NCI-H345 treated with DMSO at 0.1 percent for 48 hours (cell line): ENCODE measurements at regions not wholly inside any gene's neighbourhood (a gene's known extent, or its start where the extent isn't known, plus 50 kb on each side); places are given as distances from the start of the nearest gene placed in this dataset.

Source experiments
- DNase-seq: peaks from one replicate; lab custom pipeline; 2025; ENCODE audit not compliant: unreplicated experiment; lab: John Stamatoyannopoulos, UW

- DNase-seq: no peak
These were observed 57.2 kb downstream of the SOX1 start for GRCh38 chr13:112124141-112124540.

GRCh38 chr13:112127564-112128330, 60.8 kb downstream of the SOX1 start:
- no peak for DNase-seq

GRCh38 chr13:112128331-112128610, 61.3 kb downstream of the SOX1 start:
- no peak for DNase-seq

- DNase-seq: no peak
These were observed 63.5 kb downstream of the SOX1 start for GRCh38 chr13:112130418-112130817.

- DNase-seq: no peak
These were observed 64.2 kb downstream of the SOX1 start for GRCh38 chr13:112131081-112131712.

- DNase-seq: peak; percentile 72
These were observed 64.8 kb downstream of the SOX1 start for GRCh38 chr13:112131713-112132113.

- peak; percentile 38 for DNase-seq
These were observed 65.2 kb downstream of the SOX1 start for GRCh38 chr13:112132142-112132541.

- DNase-seq: no peak
These were observed 65.7 kb downstream of the SOX1 start for GRCh38 chr13:112132619-112133018.

- no peak for DNase-seq
These were observed 66.8 kb downstream of the SOX1 start for GRCh38 chr13:112133499-112134390.

GRCh38 chr13:112134391-112135075, 67.6 kb downstream of the SOX1 start:
- no peak for DNase-seq

- DNase-seq: no peak
These were observed 69.1 kb downstream of the SOX1 start for GRCh38 chr13:112136095-112136494.

GRCh38 chr13:112137144-112137543, 70.2 kb downstream of the SOX1 start:
- no peak for DNase-seq

- no peak for DNase-seq
These were observed 73.4 kb downstream of the SOX1 start for GRCh38 chr13:112140366-112140765.

- DNase-seq: no peak
These were observed 74.9 kb downstream of the SOX1 start for GRCh38 chr13:112141643-112142400.

- no peak for DNase-seq
These were observed 75.5 kb downstream of the SOX1 start for GRCh38 chr13:112142401-112142930.

GRCh38 chr13:112143046-112143752, 76.2 kb downstream of the SOX1 start:
- no peak for DNase-seq

GRCh38 chr13:112143753-112144615, 77.0 kb downstream of the SOX1 start:
- DNase-seq: no peak

GRCh38 chr13:112144616-112145550, 77.9 kb downstream of the SOX1 start:
- DNase-seq: no peak
